ENCODE measurements at regions not wholly inside any gene's neighbourhood (a gene's known extent, or its start where the extent isn't known, plus 50 kb on each side); places are given as distances from the start of the nearest gene placed in this dataset.

GRCh38 chr18:60448487-60449267 is 76.1 kb upstream of the MC4R start:
- Histone ChIP-seq H3K4ac (replicated peaks; ENCODE audit: insufficient read length, low read depth, low read length) (no peak overlapping the region), H3K9ac (replicated peaks in 1 of 4; ENCODE audit: extremely low read depth in 1 of 4, low read depth in 3 of 4, low read length in 3 of 4) (no peak overlapping the region), H3K79me2 (ENCODE audit: control insufficient read depth in 1 of 2, insufficient read depth in 2 of 2, low read length in 2 of 2) (no peaks in the 10 kb centered on the region), H4K20me1 (replicated peaks in 1 of 2; ENCODE audit: control insufficient read depth in 1 of 2, insufficient read depth in 2 of 2, low read length in 2 of 2) (no peaks in the 10 kb centered on the region), H3K9me3 (ENCODE audit: insufficient read depth in 2 of 2, low read depth in 1 of 2, low read length in 1 of 2) (peaks cover 0 to 3% of the 10 kb centered on the region in 2 experiments; a peak in 1 of 4 replicates), H3K27ac (ENCODE audit: low read depth, low read length) (peak overlapping the region; percentile 39; the same call in 1 of the 2 replicates), H4K5ac (ENCODE audit: insufficient read length, low read depth, low read length) (no peak overlapping the region), H4K8ac (ENCODE audit: extremely low read depth, insufficient read depth, low read length) (no peak overlapping the region), H3K23ac (ENCODE audit: insufficient read length) (no peak overlapping the region), H3K4me1 (replicated peaks in 1 of 4; ENCODE audit: control insufficient read depth in 3 of 4, insufficient read depth in 4 of 4, low read length in 3 of 4) (peaks cover 5 to 10% (median 7%) of the 10 kb centered on the region in 4 experiments; a peak in 6 of 7 replicates), H3K18ac (ENCODE audit: extremely low read depth, low read length) (no peak overlapping the region; the same call in 1 of the 2 replicates), H3K36me3 (ENCODE audit: control insufficient read depth in 2 of 4, insufficient read depth in 4 of 4, low read length in 3 of 4) (no peaks in the 10 kb centered on the region), H2AK5ac (ENCODE audit: low read depth, low read length) (peak overlapping the region; percentile 83; the same call in 1 of the 2 replicates), H3K14ac (ENCODE audit: insufficient read length) (no peak overlapping the region), H2BK20ac (ENCODE audit: low read length) (0 out of 2 replicates have a peak overlapping the region, but pooled peaks have one; percentile 66), H2BK120ac (replicated peaks; ENCODE audit: low read depth, low read length) (peak overlapping the region; percentile 94), H2BK5ac (ENCODE audit: low read depth, low read length) (peak overlapping the region; percentile 96; the same call in 1 of the 2 replicates), H3K23me2 (ENCODE audit: low read depth, low read length) (no peaks in the 10 kb centered on the region), H4K91ac (replicated peaks; ENCODE audit: insufficient read length, low read length) (peak overlapping the region; percentile 76), H3K79me1 (ENCODE audit: low read depth, low read length) (no peaks in the 10 kb centered on the region), H2AFZ (ENCODE audit: low read length) (no peak overlapping the region), H3K27me3 (replicated peaks in 1 of 4; ENCODE audit: control insufficient read depth in 3 of 4, extremely low read depth in 1 of 4, insufficient read depth in 3 of 4, low read length in 3 of 4) (no peaks in the 10 kb centered on the region), H3K56ac (replicated peaks; ENCODE audit: insufficient read length, low read depth, low read length) (no peak overlapping the region), H3K4me3 (ENCODE audit: extremely low read depth in 1 of 4, insufficient read depth in 2 of 4, low read depth in 3 of 4, low read length in 4 of 4) (peak overlapping the region in 1 of 4 experiments; percentile 34; a peak in 1 of 8 replicates), H2BK15ac (ENCODE audit: low read length) (no peak overlapping the region), H3K4me2 (ENCODE audit: insufficient read depth in 1 of 2, low read depth in 2 of 2, low read length in 2 of 2) (peak overlapping the region; percentile 49 to 50; a peak in 2 of 4 replicates), H2BK12ac (ENCODE audit: low read depth, low read length) (peak overlapping the region; percentile 97)
- ChIA-PET CTCF (ENCODE audit: partially characterized antibody) (no interaction called here), POLR2A (ENCODE audit: partially characterized antibody) (no interaction called here)
- 85% methylated on average over 3 of the region's 3 CpGs; no CpG with 5 or more reads in 1 of the 2 experiments for WGBS, 2 experiments (ENCODE audit: extremely low coverage in 1 of 2, insufficient coverage in 1 of 2, insufficient read length in 1 of 2, insufficient replicate concordance in 2 of 2, low coverage in 1 of 2, low lambda C conversion rate in 2 of 2, missing lambda C conversion rate in 1 of 2)
- peak; percentile 33 to 45 for DNase-seq (ENCODE audit: low read depth in 1 of 2, low spot score in 2 of 2)
- FAIRE-seq = no peak
- TF ChIP-seq GABPA (IDR thresholded peaks at IDR 0.05; ENCODE audit: borderline replicate concordance, insufficient read depth, low read length) (no peak), CEBPB (IDR thresholded peaks at IDR 0.05; ENCODE audit: low read depth, low read length) (no peak), SP1 (IDR thresholded peaks at IDR 0.05; ENCODE audit: low read depth, low read length) (peak; percentile 67; the same call in 1 of the 2 replicates), EP300 (IDR thresholded peaks at IDR 0.05; ENCODE audit: borderline replicate concordance in 1 of 2, low read depth in 2 of 2, low read length in 2 of 2) (peak in 1 of 2 experiments; percentile 41; a peak in 1 of 3 replicates), HDAC2 (IDR thresholded peaks at IDR 0.05; ENCODE audit: borderline replicate concordance in 1 of 2, low read depth in 2 of 2, low read length in 2 of 2) (no peak), TBP (IDR thresholded peaks at IDR 0.05; ENCODE audit: low read depth, low read length) (no peak), RNF2 (IDR thresholded peaks at IDR 0.05; ENCODE audit: borderline replicate concordance, low read depth, low read length, missing control alignments, poor library complexity, severe bottlenecking) (no peak), TCF12 (IDR thresholded peaks at IDR 0.05; ENCODE audit: low read depth, low read length) (peak; percentile 97; the same call in 1 of the 2 replicates), RAD21 (IDR thresholded peaks at IDR 0.05 in 1 of 2, conservative IDR thresholded peaks at IDR 0.05 in 1 of 2; ENCODE audit: low read depth in 2 of 2, low read length in 2 of 2) (no peak), KDM1A (IDR thresholded peaks at IDR 0.05; ENCODE audit: borderline replicate concordance, low read length) (no peak)

Data from H1 (cell line).